HepG2 (cell line): ENCODE measurements at regions not wholly inside any gene's neighbourhood (a gene's known extent, or its start where the extent isn't known, plus 50 kb on each side); places are given as distances from the start of the nearest gene placed in this dataset.

ENCODE experiments used
- ATAC-seq: fragments of 200-7000 bp; cut with Tn5 transposase; 3 replicates; pipeline ENCODE4 v1.9.1; 2020; ENCODE audit warnings: mild to moderate bottlenecking, moderate library complexity
- BruUV-seq: library from RNA; stranded (reverse); fragments of 400-500 nt; replicated peaks from 2 replicates; lab custom pipeline; 2021; lab: Mats Ljungman, UMichigan
- CTCF ChIA-PET: fragments of 300-600 bp; formaldehyde crosslinking; extraction: SDS; loops from one replicate; lab custom pipeline; 2021; ENCODE audit warnings: low total read pairs, inconsistent platforms, low intra/inter-chr PET ratio; lab: Yijun Ruan, JAX
- POLR2A ChIA-PET: fragments of 350-600 bp; sonication (Branson Sonifier 250); formaldehyde crosslinking; loops from one replicate; lab custom pipeline; 2020; ENCODE audit warnings: antibody characterized with exemption, inconsistent platforms; lab: Yijun Ruan, JAX
- DNase-seq: peaks from one replicate; pipeline ENCODE4 v3.0.0-alpha.2; 2015; ENCODE audit warnings: low spot score
- FAIRE-seq: peaks from 3 replicates; lab custom pipeline; 2011; peaks lifted over from hg19 to GRCh38; lab: Jason Lieb, UNC
- H2AFZ ChIP-seq: one replicate; pipeline ENCODE4 v1.6.1; 2011; ENCODE audit warnings: low read length, inconsistent platforms
- H3K27ac ChIP-seq: fragments of 300-600 bp; 3 replicates; pipeline ENCODE4 v1.8.0; 2011; ENCODE audit warnings: mixed run types, mild to moderate bottlenecking, mixed read lengths, low read length, inconsistent platforms; ENCODE audit not compliant: insufficient read depth; ENCODE audit errors: extremely low read length
- H3K27me3 ChIP-seq, 2 experiments: fragments of 200-600 bp in 1 of 2; 2 replicates in 1 of 2; 3 replicates in 1 of 2; pipeline versions ENCODE4 v1.6.0 to v1.8.0; 2011; ENCODE audit warnings: low read length in 2 of 2, mild to moderate bottlenecking in 2 of 2, moderate library complexity in 2 of 2, inconsistent platforms in 1 of 2; ENCODE audit not compliant: insufficient read depth in 2 of 2, control insufficient read depth in 1 of 2
- H3K36me3 ChIP-seq, 2 experiments: fragments of 200-600 bp in 1 of 2; replicated peaks in 1 of 2; 2 replicates in 1 of 2; 3 replicates in 1 of 2; pipeline versions ENCODE4 v1.5.1 to v1.8.0; 2011; ENCODE audit warnings: low read length in 2 of 2, inconsistent platforms in 1 of 2; ENCODE audit not compliant: insufficient read depth in 2 of 2, control insufficient read depth in 1 of 2
- H3K4me1 ChIP-seq: 2 replicates; pipeline ENCODE4 v1.5.1; 2012; ENCODE audit warnings: low read length, inconsistent platforms; ENCODE audit not compliant: insufficient read depth
- H3K4me2 ChIP-seq: 2 replicates; pipeline ENCODE4 v1.6.0; 2011; ENCODE audit warnings: low read depth, low read length, inconsistent platforms
- H3K4me3 ChIP-seq, 3 experiments: fragments of 200-600 bp in 1 of 3; sonication (generic), shearing (Covaris generic) in 1 of 3; replicated peaks in 1 of 3; 2 replicates each; pipeline ENCODE4 v1.5.1; 2011 to 2016; ENCODE audit warnings: low read length in 3 of 3, inconsistent platforms in 2 of 3, low read depth in 2 of 3, mild to moderate bottlenecking in 2 of 3, control low read depth in 1 of 3, mixed read lengths in 1 of 3; ENCODE audit not compliant: insufficient read depth in 1 of 3
- H3K79me2 ChIP-seq: one replicate; pipeline ENCODE4 v1.6.1; 2011; ENCODE audit warnings: low read length, inconsistent platforms; ENCODE audit not compliant: insufficient read depth
- H3K9ac ChIP-seq: 2 replicates; pipeline ENCODE4 v1.6.0; 2011; ENCODE audit warnings: mild to moderate bottlenecking, low read depth, low read length, inconsistent platforms; ENCODE audit not compliant: insufficient read depth
- H3K9me3 ChIP-seq: 2 replicates; pipeline ENCODE4 v1.5.1; 2012; ENCODE audit warnings: mild to moderate bottlenecking, low read length
- H4K20me1 ChIP-seq: 2 replicates; pipeline ENCODE4 v1.6.0; 2011; ENCODE audit warnings: inconsistent platforms, mild to moderate bottlenecking, low read length, moderate library complexity; ENCODE audit not compliant: insufficient read depth
- ATF2 ChIP-seq: sonication (generic); formaldehyde crosslinking; IDR thresholded peaks from 2 replicates; pipeline ENCODE4 v1.4.0; 2020; ENCODE audit warnings: missing genetic modification reagents
- FOXJ3 ChIP-seq: sonication (generic); formaldehyde crosslinking; IDR thresholded peaks from 2 replicates; pipeline ENCODE4 v1.4.0; 2020; ENCODE audit warnings: missing genetic modification reagents, mild to moderate bottlenecking, borderline replicate concordance
- GPN1 ChIP-seq: sonication (generic); formaldehyde crosslinking; IDR thresholded peaks from 2 replicates; pipeline ENCODE4 v1.5.1; 2020; ENCODE audit warnings: missing genetic modification reagents, borderline replicate concordance
- MAFK ChIP-seq, 2 experiments: IDR thresholded peaks in 1 of 2; conservative IDR thresholded peaks in 1 of 2; 2 replicates each; pipeline ENCODE4 v1.6.1; 2011; ENCODE audit warnings: improper control_type of control experiment in 2 of 2, low read length in 2 of 2
- MXD1 ChIP-seq: sonication (generic); formaldehyde crosslinking; IDR thresholded peaks from 2 replicates; pipeline ENCODE4 v1.4.0; 2020; ENCODE audit warnings: mild to moderate bottlenecking, missing genetic modification reagents
- NFE2L2 ChIP-seq: fragments of 150-350 bp; IDR thresholded peaks from 2 replicates; pipeline ENCODE4 v1.6.1; 2014; ENCODE audit warnings: low read length
- NR2F2 ChIP-seq: IDR thresholded peaks from 2 replicates; pipeline ENCODE4 v1.6.1; 2012; ENCODE audit warnings: low read depth, inconsistent platforms, borderline replicate concordance
- PPARG ChIP-seq: conservative IDR thresholded peaks from 2 replicates; pipeline ENCODE4 v1.6.1; 2016; ENCODE audit warnings: missing biosample characterization, missing genetic modification reagents
- RELA ChIP-seq: sonication (generic); formaldehyde crosslinking; IDR thresholded peaks from 2 replicates; pipeline ENCODE4 v1.4.0; 2020; ENCODE audit warnings: missing genetic modification reagents
- TBX2 ChIP-seq: sonication (generic); formaldehyde crosslinking; IDR thresholded peaks from 2 replicates; pipeline ENCODE4 v1.5.0; 2020; ENCODE audit warnings: missing genetic modification reagents, mild to moderate bottlenecking, borderline replicate concordance
- ZBTB1 ChIP-seq: sonication (generic); formaldehyde crosslinking; IDR thresholded peaks from 2 replicates; pipeline ENCODE4 v1.4.0; 2020; ENCODE audit warnings: missing genetic modification reagents, borderline replicate concordance
- ZNF17 ChIP-seq: sonication (generic); formaldehyde crosslinking; IDR thresholded peaks from 2 replicates; pipeline ENCODE4 v1.5.0; 2020; ENCODE audit warnings: mild to moderate bottlenecking, missing genetic modification reagents
- ZNF276 ChIP-seq: sonication (generic); formaldehyde crosslinking; IDR thresholded peaks from 2 replicates; pipeline ENCODE4 v1.4.0; 2020; ENCODE audit warnings: mild to moderate bottlenecking, low read depth, missing genetic modification reagents
- ZNF414 ChIP-seq: sonication (generic); formaldehyde crosslinking; IDR thresholded peaks from 2 replicates; pipeline ENCODE4 v1.5.0; 2020; ENCODE audit warnings: missing genetic modification reagents
- ZNF496 ChIP-seq: sonication (generic); formaldehyde crosslinking; IDR thresholded peaks from 2 replicates; pipeline ENCODE4 v1.8.1; 2023; ENCODE audit warnings: mild to moderate bottlenecking, moderate library complexity, missing genetic modification reagents; ENCODE audit not compliant: insufficient replicate concordance
- ZNF510 ChIP-seq: sonication (generic); formaldehyde crosslinking; IDR thresholded peaks from 2 replicates; pipeline ENCODE4 v1.4.0; 2020; ENCODE audit warnings: low read depth, mild to moderate bottlenecking, missing genetic modification reagents
- ZNF574 ChIP-seq: sonication (generic); formaldehyde crosslinking; IDR thresholded peaks from 2 replicates; pipeline ENCODE4 v1.4.0; 2020; ENCODE audit warnings: missing genetic modification reagents
- ZNF775 ChIP-seq: sonication (generic); formaldehyde crosslinking; IDR thresholded peaks from 2 replicates; pipeline ENCODE4 v1.4.0; 2020; ENCODE audit warnings: missing genetic modification reagents, mild to moderate bottlenecking, moderate library complexity, borderline replicate concordance
- WGBS: methylation state at CpG from one replicate; pipeline ENCODE4 v1.1.6; 2017; ENCODE audit warnings: low lambda C conversion rate; 5-methylcytosine and 5-hydroxymethylcytosine counted together
- in situ Hi-C: cut with HindIII; loops from 2 replicates; pipeline ENCODE4 v1.10.0; 2017; ENCODE audit warnings: low pct_unique_long_range_greater_than_20kb; ENCODE audit not compliant: extremely low pct_ligation_motif_present
- intact Hi-C: fragments of 100-400 bp; cut with micrococcal nuclease; formaldehyde crosslinking; loops from one replicate; pipeline ENCODE4 v1.10.0; 2022; ENCODE audit not compliant: unreplicated experiment

GRCh38 chr16:86408685-86409084 is 101.6 kb upstream of the FOXF1 start (continued):
- TF ChIP-seq MXD1 (CRISPR knock-in tag) (no peak), MAFK (conservative IDR thresholded peaks at IDR 0.05 in 1 of 2, IDR thresholded peaks at IDR 0.05 in 1 of 2; ENCODE audit: low read length in 2 of 2) (no peak), FOXJ3 (CRISPR knock-in tag) (no peak), ZNF17 (CRISPR knock-in tag) (no peak), ZNF574 (CRISPR knock-in tag) (no peak), ZNF414 (CRISPR knock-in tag) (no peak), ZNF510 (no peak), NR2F2 (no peak)

- no TSS peak for BruUV-seq
- no peak for FAIRE-seq
- 19% methylated on average over 2 of the region's 2 CpGs for WGBS
- TF ChIP-seq ATF2: no peak
- no peak for TF ChIP-seq PPARG
- TF ChIP-seq ZNF276 (CRISPR knock-in tag): no peak
- TF ChIP-seq RELA (CRISPR knock-in tag): no peak
- no peak for TF ChIP-seq ZBTB1 (CRISPR knock-in tag)
- TF ChIP-seq NFE2L2: no peak
- TF ChIP-seq ZNF496 (CRISPR knock-in tag): no peak
- no peak for TF ChIP-seq GPN1 (CRISPR knock-in tag)
- no peak for TF ChIP-seq ZNF775 (CRISPR knock-in tag)
- no peak for TF ChIP-seq TBX2
Measured at GRCh38 chr16:86410081-86410480, 100.2 kb upstream of the FOXF1 start.

More at GRCh38 chr16:86410081-86410480, 100.2 kb upstream of the FOXF1 start:
- H4K20me1 ChIP-seq: no peaks in the 10 kb centered on the region
- ATAC-seq (no peak), DNase-seq (no peak)
- no peak overlapping the region for H3K4me2 ChIP-seq
- H3K36me3 ChIP-seq: no peaks in the 10 kb centered on the region
- H3K4me1 ChIP-seq: no peaks in the 10 kb centered on the region
- H3K79me2 ChIP-seq: no peaks in the 10 kb centered on the region
- no peak overlapping the region for H3K4me3 ChIP-seq
- in situ Hi-C loops (no loop called here), intact Hi-C loops (no loop called here)
- POLR2A ChIA-PET: no interaction called here
- CTCF ChIA-PET: no interaction called here
- H3K27ac ChIP-seq: no peak overlapping the region
- no peak overlapping the region for H2AFZ ChIP-seq
- peaks cover 3 to 31% of the 10 kb centered on the region in 2 experiments; a peak in 4 of 5 replicates for H3K27me3 ChIP-seq
- H3K9me3 ChIP-seq: no peaks in the 10 kb centered on the region
- no peak overlapping the region for H3K9ac ChIP-seq
